PFSK-1 (cell line): ENCODE measurements at regions not wholly inside any gene's neighbourhood (a gene's known extent, or its start where the extent isn't known, plus 50 kb on each side); places are given as distances from the start of the nearest gene placed in this dataset.

Experiments used
- FOXP2 ChIP-seq: optimal IDR thresholded peaks from 2 replicates; pipeline ENCODE3; 2011; ENCODE audit warnings: borderline replicate concordance, control low read depth, inconsistent platforms; ENCODE audit not compliant: insufficient read depth; ENCODE audit errors: extremely low read length, extremely low read depth
- POLR2AphosphoS5 ChIP-seq: IDR thresholded peaks from 2 replicates; pipeline ENCODE4 v1.6.1; 2012; ENCODE audit warnings: low read depth, mild to moderate bottlenecking, control low read depth, low read length, moderate library complexity
- REST ChIP-seq, 2 experiments: IDR thresholded peaks; 2 replicates each; pipeline versions ENCODE4 v1.6.1 to v1.8.0; 2011 to 2012; ENCODE audit warnings: low read depth in 2 of 2, low read length in 2 of 2, control low read depth in 1 of 2, inconsistent platforms in 1 of 2, mild to moderate bottlenecking in 1 of 2, moderate library complexity in 1 of 2; ENCODE audit not compliant: insufficient read depth in 1 of 2
- SIN3A ChIP-seq: IDR thresholded peaks from 2 replicates; pipeline ENCODE4 v1.6.1; 2012; ENCODE audit warnings: mild to moderate bottlenecking, low read length, moderate library complexity, borderline replicate concordance; ENCODE audit not compliant: insufficient read depth
- TAF1 ChIP-seq: IDR thresholded peaks from 2 replicates; pipeline ENCODE4 v1.6.1; 2012; ENCODE audit warnings: low read length, control low read depth, borderline replicate concordance; ENCODE audit not compliant: insufficient read depth

- TF ChIP-seq TAF1 (no peak), FOXP2 (no peak), POLR2AphosphoS5 (no peak), REST (IDR thresholded peaks at IDR 0.05; ENCODE audit: insufficient read depth in 1 of 2, low read depth in 2 of 2, low read length in 2 of 2) (no peak), SIN3A (no peak)
Measured at GRCh38 chr10:65701168-65701776, 1224.6 kb upstream of the LRRTM3 start.
